Activated CD4-positive, alpha-beta T cell treated with anti-CD3 and anti-CD28 coated beads for 1 hour (primary cell): ENCODE measurements at regions not wholly inside any gene's neighbourhood (a gene's known extent, or its start where the extent isn't known, plus 50 kb on each side); places are given as distances from the start of the nearest gene placed in this dataset.
A peak's percentile ranks its signal among the peaks of the same experiment; 100 is the strongest.

Experiments
- DNase-seq: peaks from one replicate; pipeline ENCODE4 v3.0.0-alpha.2; 2020

GRCh38 chr2:16615687-16616615, 49.7 kb downstream of the CYRIA start:
- DNase-seq = no peak

GRCh38 chr2:16615246-16615645, 50.4 kb downstream of the CYRIA start:
- no peak for DNase-seq

- no peak for DNase-seq
These were observed 51.2 kb downstream of the CYRIA start for GRCh38 chr2:16614314-16614860.

GRCh38 chr2:16613539-16614011, 52.1 kb downstream of the CYRIA start:
- no peak for DNase-seq

- no peak for DNase-seq
These were observed 53.1 kb downstream of the CYRIA start for GRCh38 chr2:16612490-16612889.

GRCh38 chr2:16609786-16610185, 55.8 kb downstream of the CYRIA start:
- DNase-seq = no peak

GRCh38 chr2:16608661-16609643, 56.7 kb downstream of the CYRIA start:
- DNase-seq = peak; percentile 73

- no peak for DNase-seq
These were observed 58.3 kb downstream of the CYRIA start for GRCh38 chr2:16607301-16607700.

GRCh38 chr2:16604236-16604635, 61.4 kb downstream of the CYRIA start:
- DNase-seq = no peak

- DNase-seq = no peak
These were observed 74.2 kb downstream of the CYRIA start for GRCh38 chr2:16591370-16591933.

GRCh38 chr2:16589465-16589864, 76.2 kb downstream of the CYRIA start:
- no peak for DNase-seq

GRCh38 chr2:16588565-16588964, 77.1 kb downstream of the CYRIA start:
- no peak for DNase-seq

GRCh38 chr2:16587601-16588000, 78.0 kb downstream of the CYRIA start:
- no peak for DNase-seq

- DNase-seq = no peak
These were observed 80.7 kb downstream of the CYRIA start for GRCh38 chr2:16584824-16585540.

- DNase-seq = no peak
These were observed 81.5 kb downstream of the CYRIA start for GRCh38 chr2:16584084-16584483.

- DNase-seq = no peak
These were observed 84.4 kb downstream of the CYRIA start for GRCh38 chr2:16581241-16581640.

GRCh38 chr2:16578081-16578480, 87.6 kb downstream of the CYRIA start:
- DNase-seq = no peak

- DNase-seq = no peak
These were observed 95.1 kb downstream of the CYRIA start for GRCh38 chr2:16570516-16570915.

GRCh38 chr2:16568998-16569784, 96.4 kb downstream of the CYRIA start:
- DNase-seq = no peak

- no peak for DNase-seq
These were observed 98.9 kb downstream of the CYRIA start for GRCh38 chr2:16566701-16567100.

GRCh38 chr2:16565481-16565880, 100.2 kb downstream of the CYRIA start:
- DNase-seq = no peak
